HG02943 (cell line): ENCODE measurements at regions not wholly inside any gene's neighbourhood (a gene's known extent, or its start where the extent isn't known, plus 50 kb on each side); places are given as distances from the start of the nearest gene placed in this dataset.
"Not testable (repeated sequence)": the region's sequence is repeated elsewhere in the genome, so short reads cannot be mapped to it uniquely, and the experiment has no call there.

Experiments
- ATAC-seq: cut with Tn5 transposase; IDR thresholded peaks from one replicate; pipeline ENCODE4 v1.9.1; 2021; ENCODE audit warnings: mild to moderate bottlenecking, low read depth, moderate library complexity; ENCODE audit not compliant: unreplicated experiment

DNA sequence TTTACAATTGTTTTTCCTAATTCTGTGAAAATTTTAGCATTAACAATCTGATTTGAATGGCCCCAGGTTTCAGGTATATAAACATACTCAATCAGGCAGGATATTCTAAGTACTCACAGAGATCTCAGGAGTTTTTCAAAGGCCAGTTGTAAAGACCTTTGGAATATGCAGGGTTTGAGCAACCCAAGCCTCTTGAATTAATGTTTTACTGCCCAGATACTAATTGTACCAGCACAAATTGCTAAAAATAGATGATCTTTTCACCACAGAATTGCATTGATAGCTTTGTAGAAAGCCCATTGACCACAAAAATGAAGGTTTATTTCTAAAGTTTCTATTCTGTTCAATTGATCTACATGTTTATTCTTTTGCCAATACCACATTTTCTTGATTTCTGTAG, 186.5 kb downstream of the OSTF1 start:
- no peak for ATAC-seq

GRCh38 chr9:75282047-75282446, 193.7 kb downstream of the OSTF1 start:
- no peak for ATAC-seq

GRCh38 chr9:75289332-75289731, 201.0 kb downstream of the OSTF1 start:
- no peak for ATAC-seq

DNA sequence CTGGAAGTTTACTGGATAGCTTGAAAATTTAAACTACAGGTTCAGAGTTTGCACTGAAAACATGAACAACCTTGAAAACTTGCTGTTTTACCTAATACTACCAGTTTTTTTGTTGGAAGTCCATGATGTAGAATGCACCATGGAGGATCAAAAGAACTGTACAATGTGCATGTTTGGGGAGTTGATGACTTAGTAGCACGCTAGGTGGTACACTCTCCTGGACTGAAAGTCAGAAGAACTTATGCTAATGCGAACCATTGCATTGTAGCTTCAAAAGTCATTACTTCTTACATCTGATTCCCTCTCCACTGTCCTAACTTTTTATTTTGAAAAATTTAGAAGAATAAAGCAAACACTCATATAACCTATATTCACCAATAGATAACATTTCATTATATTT, 211.0 kb downstream of the OSTF1 start:
- ATAC-seq: no peak

- no peak for ATAC-seq
Observed at GRCh38 chr9:75333624-75334023, 245.3 kb downstream of the OSTF1 start.

- no peak for ATAC-seq
Observed at GRCh38 chr9:75358846-75359245, 270.5 kb downstream of the OSTF1 start.

DNA sequence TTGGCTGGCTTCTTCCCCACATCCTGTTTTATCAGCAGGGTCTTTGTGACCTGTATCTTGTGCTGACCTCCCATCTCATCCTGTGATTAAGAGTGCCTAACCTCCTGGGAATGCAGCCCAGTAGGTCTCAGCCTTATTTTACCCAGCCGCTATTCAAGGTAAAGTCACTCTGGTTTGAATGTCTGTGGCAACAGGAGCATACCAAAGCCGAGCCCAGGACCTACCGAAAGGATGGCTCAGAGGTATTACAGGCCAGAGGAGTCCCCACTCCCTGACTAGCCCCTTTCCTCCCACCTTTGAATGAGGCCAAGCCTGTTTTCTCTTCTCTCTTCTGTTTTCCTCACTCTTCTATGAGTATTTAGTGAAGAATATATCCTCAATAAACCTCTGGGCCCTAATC, 271.3 kb downstream of the OSTF1 start:
- ATAC-seq: no peak

DNA sequence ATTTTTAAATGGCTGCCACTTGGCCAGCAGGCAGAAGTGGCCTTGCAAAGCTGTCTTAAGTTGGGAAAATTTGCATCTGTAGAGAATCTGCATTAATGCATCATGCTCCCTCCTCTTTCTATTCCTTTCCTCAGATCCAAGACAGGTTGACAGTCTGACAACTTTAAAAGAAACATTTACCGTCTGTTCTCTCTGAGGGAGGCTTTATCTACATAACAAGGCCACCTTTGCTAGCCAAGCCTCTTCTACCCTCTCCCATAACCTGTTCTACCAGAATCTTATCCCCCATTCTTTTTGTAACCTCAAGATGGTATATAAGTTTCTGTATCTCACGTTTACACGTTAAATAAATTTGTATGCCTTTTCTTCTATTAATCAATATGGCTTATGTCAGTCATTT, 271.9 kb downstream of the OSTF1 start:
- ATAC-seq: no peak

DNA sequence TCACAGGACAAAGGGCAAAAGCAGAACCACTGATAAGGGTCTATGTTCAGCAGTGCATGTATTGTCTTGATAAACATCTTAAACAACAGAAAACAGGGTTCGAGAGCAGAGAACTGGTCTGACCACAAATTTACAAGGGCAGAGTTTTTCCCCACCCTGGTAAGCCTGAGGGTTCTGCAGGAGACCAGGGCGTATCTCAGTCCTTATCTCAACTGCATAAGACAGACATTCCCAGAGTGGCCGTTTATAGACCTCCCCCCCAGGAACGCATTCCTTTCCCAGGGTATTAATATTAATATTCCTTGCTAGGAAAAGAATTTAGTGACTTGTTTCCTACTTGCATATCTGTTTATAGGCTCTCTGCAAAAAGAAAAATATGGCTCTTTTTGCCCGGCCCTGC, 274.1 kb downstream of the OSTF1 start:
- not testable (repeated sequence) for ATAC-seq

GRCh38 chr9:75365196-75365595, 276.9 kb downstream of the OSTF1 start:
- no peak for ATAC-seq

DNA sequence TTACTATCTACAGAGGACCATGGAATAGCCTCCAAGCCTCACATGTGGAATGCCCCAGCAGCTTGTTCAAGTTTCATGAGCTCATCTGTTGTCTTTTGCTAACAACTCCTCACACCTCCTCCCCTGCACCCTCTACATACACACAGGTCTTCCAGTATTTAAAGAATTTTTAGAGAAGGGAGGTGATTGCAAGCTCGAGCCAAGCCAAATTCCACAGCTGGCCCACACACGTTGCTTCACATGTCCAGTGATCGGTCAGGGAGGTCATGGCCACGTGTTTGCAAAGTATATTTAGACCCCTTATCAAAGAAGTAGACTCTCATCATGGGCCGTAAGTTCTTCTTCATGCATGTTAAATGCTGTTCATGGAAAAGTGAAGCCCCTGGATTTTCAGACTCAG, 281.7 kb downstream of the OSTF1 start:
- no peak for ATAC-seq

DNA sequence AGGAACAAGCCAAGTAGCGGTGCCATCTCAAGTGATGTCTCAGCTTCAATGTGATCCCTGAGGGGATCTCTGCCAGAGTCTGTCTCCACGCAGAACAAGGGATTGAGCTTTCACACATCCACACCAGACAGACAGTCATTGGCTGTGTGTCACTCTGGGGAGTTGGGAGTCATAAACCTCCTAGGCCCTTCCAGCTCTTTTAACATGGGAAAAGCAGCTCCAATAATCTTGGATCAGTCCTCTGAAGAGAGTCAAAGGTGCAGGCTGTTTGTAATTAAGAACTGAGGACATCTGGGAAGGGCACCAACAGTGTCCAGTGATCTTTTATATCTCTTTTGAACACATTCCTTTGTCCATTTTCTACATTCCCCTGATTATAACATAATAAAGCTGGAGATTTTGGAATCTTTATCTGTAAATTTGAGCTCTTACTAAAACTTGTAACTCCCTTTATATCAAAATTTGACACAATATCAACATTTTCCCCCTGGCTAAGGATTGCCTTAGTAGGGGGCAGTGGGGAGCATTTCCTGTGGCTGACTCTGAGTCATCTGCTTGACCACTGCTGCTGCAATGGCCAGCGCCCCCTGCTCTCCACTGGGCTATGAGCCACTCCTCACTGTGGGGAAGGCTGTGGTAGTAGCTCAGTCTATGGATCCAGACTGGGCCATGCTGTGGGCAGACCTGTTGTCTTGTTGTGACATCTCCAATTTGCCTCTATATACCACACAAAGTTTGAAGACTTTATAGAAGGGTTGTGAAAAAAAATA, 284.4 kb downstream of the OSTF1 start:
- no peak for ATAC-seq

- no peak for ATAC-seq
Observed at GRCh38 chr9:75376680-75377254, 288.5 kb downstream of the OSTF1 start.

GRCh38 chr9:75378036-75378435, 289.7 kb downstream of the OSTF1 start:
- ATAC-seq: no peak

DNA sequence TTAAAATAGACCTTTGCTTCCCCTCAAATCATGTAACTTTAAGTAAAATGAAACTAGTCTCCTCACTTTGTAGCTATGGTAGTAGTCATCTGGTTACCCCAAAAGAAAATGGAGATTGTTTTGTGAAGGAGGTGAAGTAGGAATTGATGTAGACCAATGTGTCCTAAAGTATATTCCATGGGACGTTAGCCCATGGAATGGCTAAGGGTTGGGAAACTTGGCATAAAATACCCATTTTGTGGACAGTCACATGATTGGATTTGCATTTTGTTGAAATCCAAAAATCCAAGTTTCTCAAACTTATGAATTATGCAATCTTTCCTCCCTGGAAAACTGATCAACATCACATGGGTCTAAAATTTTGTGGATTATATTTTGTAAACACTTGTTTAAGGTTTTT, 290.6 kb downstream of the OSTF1 start:
- no peak for ATAC-seq

GRCh38 chr9:75382126-75382525, 293.8 kb downstream of the OSTF1 start:
- ATAC-seq: no peak

- not testable (repeated sequence) for ATAC-seq
Observed at GRCh38 chr9:75383420-75384034, 295.2 kb downstream of the OSTF1 start.

DNA sequence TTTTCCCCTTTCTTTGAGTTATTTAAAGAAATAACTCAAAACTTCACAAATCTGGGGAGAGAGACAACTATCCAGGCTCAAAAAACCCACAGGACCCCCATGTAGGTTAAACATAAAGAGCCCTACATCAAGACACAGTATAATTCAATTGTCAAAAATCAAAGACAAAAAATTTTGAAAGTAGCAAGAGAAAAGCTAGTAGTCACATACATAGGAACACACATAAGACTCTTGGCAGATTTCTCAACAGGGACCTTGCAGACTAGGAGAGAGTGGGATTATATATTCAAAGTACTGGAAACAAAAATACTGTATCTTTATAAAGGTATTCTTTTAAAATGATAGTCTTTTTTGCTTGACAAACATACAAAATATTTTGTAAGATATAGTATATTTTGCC, 296.9 kb downstream of the OSTF1 start:
- ATAC-seq: no peak

DNA sequence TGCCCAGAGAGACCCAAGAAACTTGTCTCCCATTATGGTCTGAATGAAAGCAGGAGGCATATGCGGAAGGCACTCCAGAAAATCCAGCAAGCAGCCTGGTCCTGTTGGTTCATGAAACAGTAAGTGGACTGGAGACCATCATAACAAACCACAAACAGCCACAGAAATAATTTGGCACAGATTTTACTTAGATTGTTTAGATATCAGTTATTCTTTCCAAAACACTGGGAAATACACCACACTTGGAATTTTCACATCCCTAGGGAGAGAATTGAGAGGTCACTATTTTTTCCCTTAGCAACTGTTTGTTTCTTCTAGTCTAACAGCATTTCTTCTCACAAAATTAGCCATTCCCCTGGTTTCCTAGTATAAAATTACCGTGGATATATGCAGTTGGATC, 300.8 kb downstream of the OSTF1 start:
- no peak for ATAC-seq

GRCh38 chr9:75390951-75391350, 302.6 kb downstream of the OSTF1 start:
- ATAC-seq: no peak

GRCh38 chr9:75391497-75391896, 303.2 kb downstream of the OSTF1 start:
- no peak for ATAC-seq

- no peak for ATAC-seq
Observed at GRCh38 chr9:75395336-75395735, 307.0 kb downstream of the OSTF1 start.
